Kidney (tissue), 13 donors: ENCODE measurements at regions not wholly inside any gene's neighbourhood (a gene's known extent, or its start where the extent isn't known, plus 50 kb on each side); places are given as distances from the start of the nearest gene placed in this dataset.

Experiments used
- DNase-seq, 5 donors: peaks; one replicate each; pipeline ENCODE4 v3.0.0-alpha.2; 2013 to 2020
- FAIRE-seq: peaks from 2 replicates; lab custom pipeline; 2012; peaks lifted over from hg19 to GRCh38; lab: Jason Lieb, UNC
- H3K27ac ChIP-seq, 2 donors: one replicate each; pipeline ENCODE4 v1.7.0; 2013; ENCODE audit warnings: low read depth in 2 of 2, low read length in 2 of 2, inconsistent platforms in 1 of 2
- H3K27me3 ChIP-seq: one replicate; pipeline ENCODE4 v1.7.1; 2013; ENCODE audit warnings: low read length, inconsistent platforms; ENCODE audit not compliant: control insufficient read depth, insufficient read depth
- H3K36me3 ChIP-seq, 3 donors: one replicate each; pipeline versions ENCODE4 v1.7.0 to v1.7.1; 2013; ENCODE audit warnings: low read length in 3 of 3, control low read depth in 1 of 3, inconsistent platforms in 1 of 3; ENCODE audit not compliant: insufficient read depth in 3 of 3, control insufficient read depth in 2 of 3
- H3K4me1 ChIP-seq, 3 donors: one replicate each; pipeline versions ENCODE4 v1.7.0 to v1.7.1; 2013; ENCODE audit warnings: low read length in 3 of 3, inconsistent platforms in 1 of 3, low read depth in 1 of 3; ENCODE audit not compliant: control insufficient read depth in 2 of 3, insufficient read depth in 2 of 3
- H3K4me3 ChIP-seq, 3 donors: one replicate each; pipeline versions ENCODE4 v1.7.0 to v1.8.1; 2013; ENCODE audit warnings: low read length in 3 of 3, control low read depth in 1 of 3, inconsistent platforms in 1 of 3
- H3K9ac ChIP-seq, 3 donors: one replicate each; pipeline versions ENCODE4 v1.7.0 to v1.7.1; 2013; ENCODE audit warnings: low read length in 3 of 3, control low read depth in 1 of 3, inconsistent platforms in 1 of 3
- H3K9me3 ChIP-seq, 3 donors: one replicate each; pipeline versions ENCODE4 v1.7.0 to v1.7.1; 2013; ENCODE audit warnings: low read length in 3 of 3, control low read depth in 1 of 3, inconsistent platforms in 1 of 3; ENCODE audit not compliant: control insufficient read depth in 2 of 3, insufficient read depth in 1 of 3
- intact Hi-C: fragments of 100-400 bp; cut with DNase I; formaldehyde crosslinking; loops from one replicate; pipeline ENCODE4 v1.11.1; 2022
- TF ChIP-seq, protein P1 (sequence below): IDR thresholded peaks from 3 replicates; pipeline ENCODE4 v1.5.1; 2012; ENCODE audit warnings: mild to moderate bottlenecking, moderate library complexity, borderline replicate concordance; ENCODE audit not compliant: insufficient read depth; ENCODE audit errors: extremely low read depth
- donor health status: control.
- donor health status: control.
- donor health status: control.
- donor health status: control.
- donor health status: control.
- donor health status: DM: yes; HTN: yes; CAD: no.
- donor health status: Normal renal cell carcinoma (clear cell type).

DNA sequence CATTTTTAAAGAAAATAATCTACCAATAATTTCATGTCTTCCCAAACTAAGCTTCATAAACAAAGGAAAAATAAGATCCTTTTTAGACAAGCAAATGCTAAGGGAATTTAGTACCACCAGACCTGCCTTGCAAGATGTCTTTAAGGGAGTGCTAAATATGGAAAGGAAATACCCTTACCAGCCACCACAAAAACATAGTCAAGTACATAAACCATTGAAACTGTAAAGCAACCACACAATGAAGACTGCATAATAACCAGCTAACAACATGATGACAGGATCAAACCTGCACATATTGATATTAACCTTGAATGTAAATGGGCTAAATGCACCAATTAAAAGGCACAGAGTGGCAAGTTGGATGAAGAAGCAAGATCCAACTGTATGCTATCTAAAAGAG, 586.5 kb upstream of the NRG3 start:
- Histone ChIP-seq H3K9ac (no peak overlapping the region), H3K36me3 (no peaks in the 10 kb centered on the region), H3K4me3 (no peak overlapping the region), H3K4me1 (no peaks in the 10 kb centered on the region), H3K27ac (no peak overlapping the region), H3K27me3 (no peaks in the 10 kb centered on the region), H3K9me3 (no peaks in the 10 kb centered on the region)
- TF ChIP-seq, protein P1, sequence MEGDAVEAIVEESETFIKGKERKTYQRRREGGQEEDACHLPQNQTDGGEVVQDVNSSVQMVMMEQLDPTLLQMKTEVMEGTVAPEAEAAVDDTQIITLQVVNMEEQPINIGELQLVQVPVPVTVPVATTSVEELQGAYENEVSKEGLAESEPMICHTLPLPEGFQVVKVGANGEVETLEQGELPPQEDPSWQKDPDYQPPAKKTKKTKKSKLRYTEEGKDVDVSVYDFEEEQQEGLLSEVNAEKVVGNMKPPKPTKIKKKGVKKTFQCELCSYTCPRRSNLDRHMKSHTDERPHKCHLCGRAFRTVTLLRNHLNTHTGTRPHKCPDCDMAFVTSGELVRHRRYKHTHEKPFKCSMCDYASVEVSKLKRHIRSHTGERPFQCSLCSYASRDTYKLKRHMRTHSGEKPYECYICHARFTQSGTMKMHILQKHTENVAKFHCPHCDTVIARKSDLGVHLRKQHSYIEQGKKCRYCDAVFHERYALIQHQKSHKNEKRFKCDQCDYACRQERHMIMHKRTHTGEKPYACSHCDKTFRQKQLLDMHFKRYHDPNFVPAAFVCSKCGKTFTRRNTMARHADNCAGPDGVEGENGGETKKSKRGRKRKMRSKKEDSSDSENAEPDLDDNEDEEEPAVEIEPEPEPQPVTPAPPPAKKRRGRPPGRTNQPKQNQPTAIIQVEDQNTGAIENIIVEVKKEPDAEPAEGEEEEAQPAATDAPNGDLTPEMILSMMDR = no peak
- FAIRE-seq (no peak), DNase-seq (no peak)
- intact Hi-C loops = no loop called here

DNA sequence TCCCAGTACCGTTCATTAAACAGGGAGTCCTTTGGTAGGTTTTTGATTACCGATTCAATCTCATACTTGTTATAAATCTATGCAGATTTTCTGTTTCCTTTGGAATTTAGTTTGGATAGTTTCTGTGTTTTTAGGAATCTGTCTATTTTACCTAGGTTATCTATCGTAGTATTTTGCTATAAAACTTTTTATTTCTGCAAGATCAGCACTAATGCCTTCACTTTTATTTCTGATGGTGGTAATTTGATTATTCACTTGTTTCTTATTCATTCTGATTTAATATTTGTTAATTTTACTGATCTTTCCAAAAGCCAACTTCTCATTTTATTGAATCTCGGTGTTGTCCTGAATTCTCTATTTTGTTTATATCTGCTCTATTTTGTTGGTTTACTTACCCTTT, 577.7 kb upstream of the NRG3 start:
- Histone ChIP-seq H3K4me3 (no peak overlapping the region), H3K9ac (no peak overlapping the region), H3K9me3 (no peaks in the 10 kb centered on the region), H3K27me3 (no peaks in the 10 kb centered on the region), H3K4me1 (no peaks in the 10 kb centered on the region), H3K36me3 (no peaks in the 10 kb centered on the region), H3K27ac (no peak overlapping the region)
- DNase-seq (no peak), FAIRE-seq (no peak)
- TF ChIP-seq, protein P1 = no peak
- intact Hi-C loops = no loop called here

DNA sequence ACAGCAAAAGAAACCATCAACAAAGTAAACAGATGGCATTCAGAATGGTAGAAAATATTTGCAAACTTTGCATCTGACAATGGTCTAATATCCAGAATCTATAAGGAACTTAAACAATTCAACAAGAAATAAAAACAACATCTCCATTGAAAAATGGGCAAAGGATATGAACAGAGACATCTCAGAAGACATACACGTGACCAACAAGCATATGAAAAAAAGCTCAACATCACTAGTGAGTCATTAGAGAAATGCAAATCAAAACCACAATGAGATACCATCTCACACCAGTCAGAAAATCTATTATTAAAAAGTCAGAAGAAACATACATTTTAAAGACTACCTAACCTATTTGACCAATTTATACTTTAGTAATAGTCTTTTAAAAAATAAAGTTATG, 571.3 kb upstream of the NRG3 start:
- Histone ChIP-seq H3K4me3 (no peak overlapping the region), H3K9me3 (peaks cover 0 to 2% (median 0%) of the 10 kb centered on the region in 3 donors), H3K4me1 (no peaks in the 10 kb centered on the region), H3K36me3 (no peaks in the 10 kb centered on the region), H3K27ac (no peak overlapping the region), H3K9ac (no peak overlapping the region), H3K27me3 (no peaks in the 10 kb centered on the region)
- intact Hi-C loops = no loop called here
- TF ChIP-seq, protein P1 = no peak
- FAIRE-seq = no peak
- no peak for DNase-seq

DNA sequence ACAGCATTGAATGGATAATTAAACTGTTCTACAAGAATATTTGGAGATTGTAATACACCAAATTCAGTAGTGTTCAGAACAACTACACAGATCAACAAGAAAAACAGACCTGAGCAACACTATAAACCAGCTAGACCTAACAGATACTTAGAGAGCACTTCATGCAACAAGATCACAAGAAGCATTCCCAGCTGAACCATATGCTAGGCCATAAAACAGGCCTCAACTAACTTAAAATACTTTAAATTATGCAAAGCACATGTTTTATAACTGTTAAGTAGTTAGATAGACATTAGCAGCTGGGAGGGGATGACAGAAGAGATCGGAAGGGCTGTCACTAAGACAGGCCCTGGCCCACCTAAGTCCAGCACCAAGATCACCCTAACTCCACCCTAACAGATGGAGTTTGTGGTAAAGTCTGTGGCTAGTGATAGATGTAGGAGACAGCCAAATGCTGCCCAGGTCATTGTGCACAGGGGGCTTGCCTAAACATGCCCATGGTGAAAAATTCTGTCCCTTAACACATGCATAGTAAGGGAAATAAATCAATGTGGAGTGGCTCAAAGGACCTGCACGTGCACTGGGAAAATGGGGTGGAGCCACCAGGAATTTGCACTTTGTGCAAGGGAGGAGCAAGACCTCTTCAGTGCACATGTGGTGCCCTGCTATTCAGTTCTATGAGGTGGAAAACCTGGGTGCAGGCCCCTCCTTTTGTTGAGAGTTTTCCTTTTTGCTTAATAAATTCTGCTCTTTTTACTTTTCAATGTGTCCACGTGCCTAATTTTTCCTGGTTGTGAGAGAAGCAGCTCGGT, 567.8 kb upstream of the NRG3 start:
- DNase-seq (no peak), FAIRE-seq (no peak)
- Histone ChIP-seq H3K4me1 (no peaks in the 10 kb centered on the region), H3K27ac (no peak overlapping the region), H3K9me3 (peaks cover 0 to 2% (median 0%) of the 10 kb centered on the region in 3 donors), H3K36me3 (no peaks in the 10 kb centered on the region), H3K4me3 (no peak overlapping the region), H3K9ac (no peak overlapping the region), H3K27me3 (no peaks in the 10 kb centered on the region)
- intact Hi-C loops = no loop called here
- TF ChIP-seq, protein P1 = no peak
